ENCODE measurements at regions not wholly inside any gene's neighbourhood (a gene's known extent, or its start where the extent isn't known, plus 50 kb on each side); places are given as distances from the start of the nearest gene placed in this dataset.
"Not testable (repeated sequence)": the region's sequence is repeated elsewhere in the genome, so short reads cannot be mapped to it uniquely, and the experiment has no call there.

- DNase-seq, result no peak
These were observed 144.6 kb downstream of the TFAP2C start for GRCh38 chr20:56773749-56774148.

DNA sequence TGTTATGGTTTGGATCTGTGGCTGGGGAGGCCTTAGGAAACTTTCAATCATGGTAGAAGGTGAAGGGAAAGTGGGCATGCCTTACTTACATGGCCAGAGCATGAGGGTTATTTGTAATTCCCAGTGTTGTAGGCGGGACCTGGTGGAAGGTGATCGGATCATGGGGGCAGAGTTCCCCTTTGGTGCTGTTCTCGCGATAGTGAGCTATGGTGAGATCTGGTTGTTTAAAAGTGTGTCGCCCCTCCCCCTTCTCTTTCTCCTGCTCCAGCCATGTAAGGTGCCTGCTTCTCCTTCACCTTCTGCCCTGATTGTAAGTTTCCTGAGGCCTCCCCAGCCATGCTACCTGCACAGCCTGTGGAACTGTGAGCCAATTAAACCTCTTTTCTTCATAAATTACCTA lies 145.8 kb downstream of the TFAP2C start:
- no peak for DNase-seq

- DNase-seq, result no peak
These were observed 147.2 kb downstream of the TFAP2C start for GRCh38 chr20:56776345-56776744.

GRCh38 chr20:56778765-56779195 lies 149.7 kb downstream of the TFAP2C start:
- no peak for DNase-seq

- DNase-seq, result no peak
These were observed 150.5 kb downstream of the TFAP2C start for GRCh38 chr20:56779452-56780143.

- DNase-seq, result no peak
These were observed 151.2 kb downstream of the TFAP2C start for GRCh38 chr20:56780266-56780665.

DNA sequence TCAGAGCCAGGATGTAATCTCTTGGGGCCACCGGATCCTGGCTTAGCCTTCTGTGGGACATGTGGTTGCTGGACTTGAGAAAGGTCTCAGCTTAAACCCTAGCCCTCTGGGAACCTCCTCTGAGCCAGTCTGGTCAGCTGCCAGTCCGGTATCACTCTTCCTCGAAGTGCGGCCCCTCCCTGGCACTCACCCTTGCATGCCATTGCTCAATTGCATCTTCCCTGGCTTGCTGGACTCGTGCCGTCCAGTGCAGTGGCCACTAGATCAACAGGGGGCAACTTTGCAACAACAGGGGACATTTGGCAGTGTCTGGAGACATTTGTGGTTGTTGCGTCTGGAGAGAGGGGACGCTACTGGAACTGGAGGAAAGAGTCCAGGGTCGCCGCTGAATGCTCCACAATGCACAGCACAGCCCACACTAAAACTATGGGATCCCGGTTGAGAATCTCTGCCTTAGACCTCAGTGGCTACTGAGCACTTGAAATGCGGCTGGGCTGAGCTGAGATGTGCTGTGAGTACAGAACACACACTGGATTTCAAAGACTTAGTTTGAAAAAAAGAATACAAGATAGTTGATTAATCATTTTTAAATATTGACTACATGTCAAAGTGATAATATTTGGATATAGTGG lies 152.1 kb downstream of the TFAP2C start:
- no peak for DNase-seq

- DNase-seq, result not testable (repeated sequence)
These were observed 153.0 kb downstream of the TFAP2C start for GRCh38 chr20:56781987-56782560.

GRCh38 chr20:56782814-56783213 lies 153.7 kb downstream of the TFAP2C start:
- DNase-seq, result not testable (repeated sequence)

DNA sequence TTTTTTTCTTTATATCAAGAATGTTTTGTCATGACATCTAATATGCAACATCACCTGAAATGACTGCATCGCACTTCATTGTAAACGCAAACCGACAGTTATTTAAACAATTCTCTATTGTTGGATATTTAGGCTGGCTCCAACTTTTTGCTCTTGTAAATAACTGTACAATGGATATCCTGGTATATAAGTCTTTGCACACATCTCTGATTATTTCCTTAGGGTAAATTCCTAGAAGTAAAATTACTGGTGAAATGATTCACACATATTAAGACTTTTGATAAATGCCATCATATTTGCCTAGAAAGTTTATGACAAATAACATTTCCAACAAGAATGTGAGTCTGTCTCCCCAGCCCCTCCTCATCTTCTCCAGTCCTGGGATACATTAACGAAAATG lies 154.7 kb downstream of the TFAP2C start:
- DNase-seq, result no peak

DNA sequence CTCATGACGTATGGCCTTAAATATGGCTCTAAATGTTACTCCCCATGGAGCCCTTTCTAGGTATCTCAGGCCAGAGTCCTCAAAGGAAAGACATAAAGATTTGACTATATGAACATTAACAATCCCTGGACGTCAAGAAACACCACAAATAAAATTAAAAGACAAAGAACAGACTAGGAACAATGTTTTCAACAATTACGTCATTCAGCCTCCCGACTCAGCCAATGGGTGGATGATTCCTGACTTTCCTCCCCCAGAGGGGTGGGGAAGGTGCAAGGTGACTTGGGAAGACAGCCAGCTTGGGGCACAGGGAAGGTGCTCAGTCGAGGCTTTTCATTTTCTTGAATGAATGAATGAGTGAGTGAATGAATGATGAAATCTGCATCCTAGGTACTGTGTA lies 157.4 kb downstream of the TFAP2C start:
- no peak for DNase-seq

DNA sequence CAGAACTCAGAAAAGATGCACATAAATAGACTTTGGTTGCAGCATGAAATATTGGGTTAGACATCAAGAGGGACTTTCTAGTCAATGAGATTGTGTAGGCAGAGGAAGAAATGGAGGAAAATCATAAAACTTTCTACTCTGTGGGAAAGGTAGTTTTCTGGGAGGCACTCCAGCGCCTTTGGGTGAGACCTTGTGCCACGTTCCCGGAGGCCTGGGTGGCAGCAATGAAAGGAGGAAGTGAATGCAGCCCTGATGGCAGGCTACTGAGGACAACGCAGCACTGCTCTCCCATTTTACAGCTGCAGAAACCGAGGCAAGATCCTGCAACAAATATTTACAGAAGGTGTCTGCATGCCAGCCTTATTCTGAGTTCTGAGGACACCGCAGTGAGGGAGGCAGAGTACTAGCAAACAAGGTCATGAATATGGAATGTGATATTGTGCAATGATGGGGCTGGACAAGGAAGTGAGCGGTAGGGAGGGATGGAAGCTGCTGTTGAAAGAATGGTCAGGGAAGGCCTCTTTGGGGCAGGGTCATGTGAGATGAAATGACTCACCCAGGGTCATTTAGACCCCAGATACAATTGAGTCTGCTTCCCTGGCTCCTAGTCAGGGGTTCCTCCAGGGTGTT lies 159.1 kb downstream of the TFAP2C start:
- no peak for DNase-seq

DNA sequence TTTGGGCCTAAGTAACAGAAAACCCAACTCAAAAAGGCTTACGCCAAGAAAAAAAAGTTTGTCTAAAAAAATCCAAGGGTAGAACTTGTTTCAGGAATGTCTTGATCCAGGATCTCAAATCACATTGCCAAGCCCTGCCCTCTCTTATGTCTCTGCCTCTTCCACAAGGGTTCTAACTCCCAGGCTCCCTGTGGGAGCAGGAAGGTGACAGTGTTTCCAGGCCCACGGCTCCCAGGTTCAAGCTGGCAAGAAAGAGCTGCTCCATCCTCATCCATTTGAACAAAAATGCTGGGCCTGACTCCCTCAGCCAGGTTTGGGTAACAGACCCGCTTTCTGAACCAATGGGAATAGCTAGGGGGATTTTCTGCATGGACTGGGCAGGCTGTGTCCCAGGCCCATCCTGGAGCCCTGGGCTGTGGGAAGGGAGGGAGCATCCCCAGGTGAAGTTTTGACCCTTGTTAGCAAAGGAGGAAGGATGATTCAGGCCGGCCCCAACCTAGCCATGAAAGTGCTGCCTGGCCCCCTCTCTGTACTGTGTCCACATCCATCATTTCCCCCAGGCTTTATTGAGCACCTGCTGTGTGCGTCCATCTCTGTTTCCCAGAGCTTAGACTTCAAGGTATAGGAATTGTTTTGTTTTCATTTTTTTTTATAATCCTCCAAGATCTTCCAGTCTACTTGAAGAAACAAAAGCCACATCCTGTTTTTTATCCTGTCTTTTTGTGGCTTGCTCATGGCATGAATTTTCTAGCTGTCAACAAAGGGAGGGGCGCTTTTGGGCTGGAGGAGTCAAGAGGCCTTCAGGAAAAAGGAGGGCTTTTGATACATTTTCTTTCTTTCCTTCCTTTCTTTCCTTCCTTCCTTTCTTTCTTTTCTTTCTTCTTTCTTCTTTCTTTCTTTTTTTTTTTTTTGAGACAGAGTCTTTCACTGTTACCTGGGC lies 159.8 kb downstream of the TFAP2C start:
- DNase-seq, result no peak

DNA sequence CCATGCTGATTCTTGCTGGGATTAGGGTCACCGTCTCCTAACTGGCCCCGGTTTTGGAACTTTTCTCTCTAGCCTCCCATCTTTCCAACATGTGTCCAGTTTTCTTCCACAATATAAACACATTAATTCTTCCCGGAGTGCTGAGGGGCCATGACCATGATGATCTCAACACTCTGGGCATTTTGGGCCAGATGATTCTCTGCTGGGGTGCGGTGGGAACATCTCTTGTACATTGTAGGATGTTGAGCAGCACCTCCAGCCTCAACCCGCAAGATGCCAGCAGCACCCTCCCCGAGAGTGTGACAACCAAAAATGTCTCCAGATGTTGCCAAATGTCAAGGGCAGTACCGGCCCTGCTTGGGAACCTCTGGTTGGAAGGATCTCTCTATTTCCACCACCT lies 164.8 kb downstream of the TFAP2C start:
- no peak for DNase-seq

DNA sequence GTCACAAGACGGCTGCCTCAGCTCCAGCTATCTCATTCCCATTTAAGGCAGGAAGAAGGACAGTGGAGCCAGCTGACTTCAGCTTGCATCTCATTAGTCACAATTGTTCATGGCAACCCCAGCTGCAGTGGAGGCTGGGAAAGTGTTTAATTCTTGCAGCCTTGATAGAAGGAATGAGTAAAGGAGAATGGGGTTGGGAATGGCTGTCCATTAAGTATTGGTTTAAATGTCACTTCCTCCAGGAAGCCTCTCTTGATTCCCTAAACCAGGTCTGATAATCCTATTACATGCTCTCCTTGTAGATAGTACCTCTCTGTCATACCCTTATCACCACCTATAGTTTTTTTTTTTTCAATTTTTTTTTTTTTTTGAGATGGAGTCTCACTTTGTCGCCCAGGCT lies 166.4 kb downstream of the TFAP2C start:
- no peak for DNase-seq

GRCh38 chr20:56796345-56796744 lies 167.2 kb downstream of the TFAP2C start:
- no peak for DNase-seq

DNA sequence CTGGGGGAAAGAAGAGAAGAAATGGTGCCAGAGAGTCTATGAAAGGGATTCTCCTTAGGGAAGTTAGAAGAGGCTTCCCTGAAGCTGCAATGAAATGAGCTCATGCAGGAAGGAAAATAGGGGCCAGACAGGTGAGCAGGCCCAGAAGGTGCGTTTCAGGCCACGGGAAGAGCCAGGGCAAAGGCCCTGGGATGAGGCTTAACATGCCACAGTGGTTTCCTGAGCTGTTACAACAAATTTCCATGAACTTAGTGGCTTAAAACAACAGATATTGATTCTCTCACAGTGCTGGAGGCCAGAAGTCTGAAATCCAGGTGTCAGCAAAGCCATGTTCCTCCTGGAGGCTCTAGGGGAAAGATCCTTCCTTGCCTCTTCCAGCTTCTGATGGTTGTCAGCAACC lies 167.9 kb downstream of the TFAP2C start:
- DNase-seq, result no peak

DNA sequence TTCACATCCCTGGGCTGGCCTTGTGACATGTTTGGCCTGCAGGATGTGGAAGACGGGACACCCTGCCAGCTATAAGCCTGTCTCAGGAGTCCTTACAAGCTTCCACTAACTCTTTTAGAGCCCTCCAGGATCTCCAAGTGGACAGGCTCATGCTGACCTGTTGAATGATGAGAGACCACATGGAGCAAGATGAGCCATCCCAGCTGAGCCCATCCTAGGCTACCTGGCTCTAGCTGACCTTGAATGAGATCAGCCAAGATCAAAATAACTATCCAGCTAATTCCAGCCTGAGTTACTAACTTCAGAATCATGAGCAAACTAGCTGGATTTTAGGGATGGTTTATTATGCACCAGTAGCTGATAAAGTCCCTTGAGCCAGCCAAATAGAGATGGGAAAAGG lies 169.5 kb downstream of the TFAP2C start:
- DNase-seq, result no peak

- DNase-seq, result no peak
These were observed 170.1 kb downstream of the TFAP2C start for GRCh38 chr20:56799187-56799586.

DNA sequence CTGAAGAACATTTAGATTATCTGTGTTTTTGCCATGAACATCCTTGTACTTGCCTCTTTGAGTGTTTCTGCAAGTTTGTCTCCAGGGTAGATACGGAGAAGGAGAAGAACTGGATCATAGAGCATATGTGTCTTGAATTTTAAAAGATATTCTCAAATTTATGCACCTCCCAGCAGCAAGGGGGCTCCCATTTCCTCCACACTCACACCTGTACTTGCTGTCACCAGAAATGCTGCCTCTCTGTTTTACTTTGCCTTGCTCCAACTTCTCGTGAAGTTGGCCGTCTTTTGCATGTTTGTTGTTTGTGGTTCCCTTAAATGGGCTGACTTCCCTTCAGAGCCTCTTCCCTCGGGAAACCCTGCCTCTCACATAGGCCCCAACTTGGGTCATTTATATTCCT lies 171.0 kb downstream of the TFAP2C start:
- no peak for DNase-seq

DNA sequence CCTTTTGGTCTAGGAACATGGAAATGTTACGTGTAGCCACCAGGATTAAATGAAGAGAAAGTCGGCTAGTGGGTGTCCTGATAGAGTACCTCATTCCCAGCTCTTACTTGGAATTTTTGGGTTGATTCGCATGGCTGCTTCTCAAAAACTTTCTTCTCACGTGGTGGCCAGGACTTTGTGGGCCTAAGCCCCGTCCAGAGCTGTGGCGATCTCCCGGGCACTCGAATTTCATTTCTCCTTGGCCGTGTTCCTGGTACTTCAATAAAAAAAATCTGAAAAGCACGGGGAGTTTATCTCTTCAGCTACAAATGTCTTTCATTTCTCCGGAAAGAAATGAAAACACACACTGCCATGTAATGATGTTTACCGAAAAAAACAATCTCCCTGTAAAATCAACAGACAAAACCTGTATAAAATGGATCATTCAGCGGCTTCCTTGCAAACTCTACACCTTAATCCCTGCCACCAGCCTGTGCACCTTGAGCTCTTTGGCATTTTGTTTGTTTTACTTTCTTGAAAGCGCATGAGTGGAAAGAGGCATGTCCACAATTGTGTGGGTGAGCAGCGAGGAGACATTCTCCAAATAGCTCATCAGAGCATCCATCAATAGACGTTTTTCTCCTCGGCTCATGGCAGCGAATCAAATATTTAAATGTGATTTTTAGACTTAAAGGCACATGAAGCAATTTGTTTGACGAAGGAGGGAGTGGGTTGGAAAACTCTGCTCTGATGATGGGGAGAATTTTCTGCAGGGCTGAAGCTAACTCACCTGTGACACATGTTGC lies 173.1 kb downstream of the TFAP2C start:
- no peak for DNase-seq

GRCh38 chr20:56802805-56803204 lies 173.7 kb downstream of the TFAP2C start:
- DNase-seq, result no peak
